ENCODE measurements at regions not wholly inside any gene's neighbourhood (a gene's known extent, or its start where the extent isn't known, plus 50 kb on each side); places are given as distances from the start of the nearest gene placed in this dataset.

GRCh38 chr15:47985568-47985967 lies 135.2 kb upstream of the SLC24A5 start:
- TF ChIP-seq, protein P1, sequence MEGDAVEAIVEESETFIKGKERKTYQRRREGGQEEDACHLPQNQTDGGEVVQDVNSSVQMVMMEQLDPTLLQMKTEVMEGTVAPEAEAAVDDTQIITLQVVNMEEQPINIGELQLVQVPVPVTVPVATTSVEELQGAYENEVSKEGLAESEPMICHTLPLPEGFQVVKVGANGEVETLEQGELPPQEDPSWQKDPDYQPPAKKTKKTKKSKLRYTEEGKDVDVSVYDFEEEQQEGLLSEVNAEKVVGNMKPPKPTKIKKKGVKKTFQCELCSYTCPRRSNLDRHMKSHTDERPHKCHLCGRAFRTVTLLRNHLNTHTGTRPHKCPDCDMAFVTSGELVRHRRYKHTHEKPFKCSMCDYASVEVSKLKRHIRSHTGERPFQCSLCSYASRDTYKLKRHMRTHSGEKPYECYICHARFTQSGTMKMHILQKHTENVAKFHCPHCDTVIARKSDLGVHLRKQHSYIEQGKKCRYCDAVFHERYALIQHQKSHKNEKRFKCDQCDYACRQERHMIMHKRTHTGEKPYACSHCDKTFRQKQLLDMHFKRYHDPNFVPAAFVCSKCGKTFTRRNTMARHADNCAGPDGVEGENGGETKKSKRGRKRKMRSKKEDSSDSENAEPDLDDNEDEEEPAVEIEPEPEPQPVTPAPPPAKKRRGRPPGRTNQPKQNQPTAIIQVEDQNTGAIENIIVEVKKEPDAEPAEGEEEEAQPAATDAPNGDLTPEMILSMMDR (IDR thresholded peaks at IDR 0.05; ENCODE audit: low read depth, low read length), result no peak
- Histone ChIP-seq H3K27ac (no peak overlapping the region), H3K36me3 (no peaks in the 10 kb centered on the region), H3K9me3 (ENCODE audit: low read depth) (no peaks in the 10 kb centered on the region), H3K27me3 (no peaks in the 10 kb centered on the region), H3K4me3 (no peak overlapping the region), H3K4me1 (ENCODE audit: low read depth) (peaks cover 16% of the 10 kb centered on the region)
- no peak for DNase-seq (ENCODE audit: low read depth in 1 of 2, low spot score in 1 of 2)

DNA sequence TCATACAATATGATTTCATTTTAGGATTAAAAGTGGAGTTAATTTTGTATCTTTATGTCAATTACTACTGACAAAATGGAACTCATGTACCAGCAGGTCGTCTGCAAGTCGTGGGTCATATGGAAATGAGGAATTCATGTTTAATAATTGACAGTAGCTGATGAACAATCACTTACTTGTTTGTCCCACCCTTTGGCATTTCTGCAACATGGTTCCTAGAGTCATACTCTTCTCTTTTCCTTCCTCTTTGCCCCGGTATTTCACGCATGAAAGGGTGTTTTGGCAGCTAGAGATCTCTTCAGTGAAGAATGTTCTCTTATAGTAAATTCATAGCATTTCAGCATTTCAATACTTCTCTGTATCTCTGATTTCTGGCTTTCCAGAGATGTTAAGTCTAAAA lies 133.3 kb upstream of the SLC24A5 start:
- Histone ChIP-seq H3K9me3 (ENCODE audit: low read depth) (no peaks in the 10 kb centered on the region), H3K36me3 (no peaks in the 10 kb centered on the region), H3K4me1 (ENCODE audit: low read depth) (peaks cover 16% of the 10 kb centered on the region), H3K27ac (no peak overlapping the region), H3K27me3 (no peaks in the 10 kb centered on the region), H3K4me3 (no peak overlapping the region)
- TF ChIP-seq, protein P1 (IDR thresholded peaks at IDR 0.05; ENCODE audit: low read depth, low read length), result no peak
- no peak for DNase-seq (ENCODE audit: low read depth in 1 of 2, low spot score in 1 of 2)

DNA sequence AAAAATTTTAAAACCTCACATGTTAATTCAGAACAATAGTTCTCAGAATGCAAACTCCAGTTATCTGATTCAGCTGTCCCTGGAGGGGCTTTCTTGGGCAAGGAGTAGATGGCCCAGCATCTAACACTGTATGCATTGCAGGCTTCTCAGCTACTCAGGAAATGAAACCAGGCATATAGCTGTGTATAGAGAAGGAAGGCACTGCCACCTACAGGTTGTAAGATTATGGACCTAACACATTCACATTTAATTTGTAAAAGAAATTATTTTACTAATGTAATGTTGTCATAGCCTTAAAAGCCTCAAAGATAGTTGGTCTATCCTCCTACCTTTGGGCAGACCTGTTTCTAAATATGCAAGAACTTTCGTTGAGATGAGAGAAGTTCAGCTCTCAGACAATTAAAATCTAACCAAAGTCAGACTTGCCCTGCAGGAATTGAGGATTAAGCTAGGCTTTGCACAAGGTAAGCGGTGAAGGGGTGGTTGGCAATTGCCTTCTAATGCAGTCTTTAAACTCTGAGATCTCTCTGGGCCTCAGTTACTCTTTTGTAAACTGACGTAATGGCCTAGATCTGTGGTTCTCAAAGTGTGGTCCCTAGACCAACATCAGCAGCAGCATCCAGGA lies 132.8 kb upstream of the SLC24A5 start:
- TF ChIP-seq, protein P1 (IDR thresholded peaks at IDR 0.05; ENCODE audit: low read depth, low read length), result peak; percentile 65
- Histone ChIP-seq H3K36me3 (no peaks in the 10 kb centered on the region), H3K9me3 (ENCODE audit: low read depth) (no peaks in the 10 kb centered on the region), H3K4me1 (ENCODE audit: low read depth) (peaks cover 16% of the 10 kb centered on the region), H3K27me3 (no peaks in the 10 kb centered on the region), H3K27ac (no peak overlapping the region), H3K4me3 (no peak overlapping the region)
- DNase-seq (ENCODE audit: low read depth in 1 of 2, low spot score in 1 of 2), result peak; percentile 78 to 81

GRCh38 chr15:47988564-47988963 lies 132.2 kb upstream of the SLC24A5 start:
- Histone ChIP-seq H3K36me3 (no peaks in the 10 kb centered on the region), H3K4me3 (no peak overlapping the region), H3K27ac (no peak overlapping the region), H3K27me3 (no peaks in the 10 kb centered on the region), H3K4me1 (ENCODE audit: low read depth) (peaks cover 16% of the 10 kb centered on the region), H3K9me3 (ENCODE audit: low read depth) (no peaks in the 10 kb centered on the region)
- DNase-seq (ENCODE audit: low read depth in 1 of 2, low spot score in 1 of 2), result no peak
- TF ChIP-seq, protein P1 (IDR thresholded peaks at IDR 0.05; ENCODE audit: low read depth, low read length), result no peak

DNA sequence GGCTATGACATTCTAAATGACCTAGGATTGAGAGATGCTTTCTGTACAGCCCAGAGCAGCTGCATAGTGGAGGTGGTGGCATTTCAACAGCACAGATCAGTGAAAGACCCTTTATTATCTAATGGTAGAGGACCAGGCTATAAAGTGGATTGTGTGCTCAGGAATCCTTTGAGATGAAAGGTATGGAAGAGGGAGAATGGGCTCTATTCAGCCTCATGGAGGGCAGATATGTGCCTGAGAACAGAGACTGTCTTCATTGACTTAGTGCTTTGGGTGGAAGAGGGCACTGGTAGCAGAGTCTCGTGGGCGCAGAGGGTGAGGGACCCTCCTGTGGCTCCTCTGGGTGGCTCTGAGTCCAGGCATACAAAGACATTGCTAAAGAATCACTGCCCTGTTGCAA lies 130.0 kb upstream of the SLC24A5 start:
- Histone ChIP-seq H3K27me3 (no peaks in the 10 kb centered on the region), H3K4me3 (no peak overlapping the region), H3K27ac (no peak overlapping the region), H3K36me3 (no peaks in the 10 kb centered on the region), H3K9me3 (ENCODE audit: low read depth) (no peaks in the 10 kb centered on the region), H3K4me1 (ENCODE audit: low read depth) (peaks cover 10% of the 10 kb centered on the region)
- DNase-seq (ENCODE audit: low read depth in 1 of 2, low spot score in 1 of 2), result no peak
- TF ChIP-seq, protein P1 (IDR thresholded peaks at IDR 0.05; ENCODE audit: low read depth, low read length), result no peak
